ENCODE measurements at regions not wholly inside any gene's neighbourhood (a gene's known extent, or its start where the extent isn't known, plus 50 kb on each side); places are given as distances from the start of the nearest gene placed in this dataset.

DNA sequence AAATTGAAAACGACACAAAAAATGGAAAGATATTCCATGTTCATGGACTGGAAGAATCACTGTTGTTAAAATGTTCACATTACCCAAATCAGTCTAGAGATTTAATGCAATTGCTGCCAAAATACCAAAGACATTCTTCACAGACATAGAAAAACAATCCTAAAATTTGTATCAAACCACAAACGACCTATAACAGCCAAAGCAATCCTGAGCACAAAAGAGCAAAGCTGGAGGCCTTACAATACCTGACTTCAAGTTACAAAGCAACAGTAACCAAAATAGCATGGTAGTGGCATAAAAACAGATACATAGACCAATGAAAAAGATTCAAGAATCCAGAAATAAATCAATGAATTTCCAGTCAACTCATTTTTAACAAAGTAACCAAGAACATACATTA is 1077.3 kb downstream of the KCNT2 start:
- Mint-ChIP-seq H3K36me3 (no peaks in the 10 kb centered on the region), H3K27me3 (no peaks in the 10 kb centered on the region), H3K9me3 (peaks cover 0 to 5% (median 1%) of the 10 kb centered on the region in 3 donors), H3K27ac (no peak overlapping the region), H3K4me1 (no peaks in the 10 kb centered on the region), H3K4me3 (no peak overlapping the region)
- no peak overlapping the region for H3K27ac ChIP-seq (ENCODE audit: low read length)
- ATAC-seq (replicated peaks in 1 of 4), result no peak
- no peak overlapping the region for H3K4me3 ChIP-seq (ENCODE audit: control insufficient read depth in 1 of 2, extremely low read depth in 1 of 2, low read length in 1 of 2)
- no peaks in the 10 kb centered on the region for H3K4me1 ChIP-seq (ENCODE audit: control insufficient read depth in 1 of 2, extremely low read depth in 1 of 2, insufficient read depth in 2 of 2, low read length in 2 of 2)
- DNase-seq, result no peak
- H3K36me3 ChIP-seq (ENCODE audit: control insufficient read depth in 2 of 2, extremely low read depth in 1 of 2, insufficient read depth in 1 of 2, low read length in 1 of 2), result no peaks in the 10 kb centered on the region
- H3K9me3 ChIP-seq, result no peaks in the 10 kb centered on the region
- no peaks in the 10 kb centered on the region for H3K27me3 ChIP-seq (replicated peaks in 1 of 2; ENCODE audit: control insufficient read depth in 2 of 2, extremely low read depth in 1 of 2, insufficient read depth in 2 of 2, low read length in 1 of 2)
- ChIA-PET CTCF (no interaction called here), POLR2A (no interaction called here)
- WGBS (ENCODE audit: insufficient coverage), result 13% methylated on average over 1 of the region's 2 CpGs

DNA sequence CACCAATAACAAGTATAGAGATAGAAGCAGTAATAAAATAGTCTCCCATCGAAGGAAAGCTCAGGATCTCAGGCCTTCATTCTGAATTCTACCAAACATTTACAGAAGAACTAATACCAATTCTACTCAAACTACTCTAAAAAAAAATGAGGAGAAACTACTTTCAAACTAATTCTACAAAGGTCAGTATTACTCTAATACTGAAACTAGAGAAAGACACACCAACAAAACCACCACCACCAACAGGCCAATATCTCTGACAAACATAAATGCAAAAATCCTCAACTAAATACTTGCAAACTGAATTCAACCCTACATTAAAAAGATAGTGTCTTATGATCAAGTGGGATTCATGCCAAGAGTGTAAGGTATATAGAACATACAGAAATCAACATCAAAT is 1078.4 kb downstream of the KCNT2 start:
- H3K36me3 Mint-ChIP-seq, result no peaks in the 10 kb centered on the region
- DNase-seq (no peak), ATAC-seq (replicated peaks in 1 of 4) (no peak)
- H3K4me3 Mint-ChIP-seq, result no peak overlapping the region
- no peaks in the 10 kb centered on the region for H3K4me1 ChIP-seq (ENCODE audit: control insufficient read depth in 1 of 2, extremely low read depth in 1 of 2, insufficient read depth in 2 of 2, low read length in 2 of 2)
- H3K36me3 ChIP-seq (ENCODE audit: control insufficient read depth in 2 of 2, extremely low read depth in 1 of 2, insufficient read depth in 1 of 2, low read length in 1 of 2), result no peaks in the 10 kb centered on the region
- ChIA-PET POLR2A (no interaction called here), CTCF (no interaction called here)
- H3K27ac Mint-ChIP-seq, result no peak overlapping the region
- H3K9me3 Mint-ChIP-seq, result peaks cover 0 to 4% (median 0%) of the 10 kb centered on the region in 3 donors
- H3K27me3 Mint-ChIP-seq, result no peaks in the 10 kb centered on the region
- no CpG with 5 or more reads among the region's 1 CpG for WGBS (ENCODE audit: insufficient coverage)
- H3K27me3 ChIP-seq (replicated peaks in 1 of 2; ENCODE audit: control insufficient read depth in 2 of 2, extremely low read depth in 1 of 2, insufficient read depth in 2 of 2, low read length in 1 of 2), result no peaks in the 10 kb centered on the region
- H3K27ac ChIP-seq (ENCODE audit: low read length), result no peak overlapping the region
- H3K9me3 ChIP-seq, result no peaks in the 10 kb centered on the region
- no peaks in the 10 kb centered on the region for H3K4me1 Mint-ChIP-seq
- H3K4me3 ChIP-seq (ENCODE audit: control insufficient read depth in 1 of 2, extremely low read depth in 1 of 2, low read length in 1 of 2), result no peak overlapping the region

DNA sequence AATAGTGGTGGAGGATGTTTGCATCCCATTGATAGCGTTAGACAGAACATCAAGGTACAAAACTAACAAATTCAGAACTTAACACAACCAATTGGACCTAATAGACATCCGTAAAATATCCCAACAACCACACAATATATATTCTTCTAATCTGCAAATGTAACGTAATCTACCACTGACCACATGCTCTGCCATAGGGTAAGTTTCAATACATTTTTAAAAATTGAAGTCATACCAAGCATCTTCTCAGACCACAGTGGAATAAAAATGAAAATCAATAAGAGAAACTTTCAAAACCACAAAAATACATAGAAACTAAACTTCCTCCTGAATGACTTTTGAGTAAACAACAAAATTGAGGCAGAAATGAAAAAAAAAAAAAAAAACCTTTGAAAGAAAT is 1087.5 kb downstream of the KCNT2 start:
- no peaks in the 10 kb centered on the region for H3K36me3 ChIP-seq (ENCODE audit: control insufficient read depth in 2 of 2, extremely low read depth in 1 of 2, insufficient read depth in 1 of 2, low read length in 1 of 2)
- no peak overlapping the region for H3K4me3 ChIP-seq (ENCODE audit: control insufficient read depth in 1 of 2, extremely low read depth in 1 of 2, low read length in 1 of 2)
- peaks cover 0 to 9% (median 3%) of the 10 kb centered on the region in 3 donors for H3K9me3 Mint-ChIP-seq
- H3K27me3 Mint-ChIP-seq, result no peaks in the 10 kb centered on the region
- ATAC-seq (replicated peaks in 1 of 4) (no peak), DNase-seq (no peak)
- CTCF ChIA-PET, result no interaction called here
- H3K36me3 Mint-ChIP-seq, result no peaks in the 10 kb centered on the region
- POLR2A ChIA-PET, result no interaction called here
- H3K4me1 ChIP-seq (ENCODE audit: control insufficient read depth in 1 of 2, extremely low read depth in 1 of 2, insufficient read depth in 2 of 2, low read length in 2 of 2), result no peaks in the 10 kb centered on the region
- H3K27me3 ChIP-seq (replicated peaks in 1 of 2; ENCODE audit: control insufficient read depth in 2 of 2, extremely low read depth in 1 of 2, insufficient read depth in 2 of 2, low read length in 1 of 2), result no peaks in the 10 kb centered on the region
- no peaks in the 10 kb centered on the region for H3K9me3 ChIP-seq
- H3K4me1 Mint-ChIP-seq, result no peaks in the 10 kb centered on the region
- H3K4me3 Mint-ChIP-seq, result no peak overlapping the region
- 60% methylated on average over 1 of the region's 3 CpGs for WGBS (ENCODE audit: insufficient coverage)
- no peak overlapping the region for H3K27ac Mint-ChIP-seq
- no peak overlapping the region for H3K27ac ChIP-seq (ENCODE audit: low read length)

DNA sequence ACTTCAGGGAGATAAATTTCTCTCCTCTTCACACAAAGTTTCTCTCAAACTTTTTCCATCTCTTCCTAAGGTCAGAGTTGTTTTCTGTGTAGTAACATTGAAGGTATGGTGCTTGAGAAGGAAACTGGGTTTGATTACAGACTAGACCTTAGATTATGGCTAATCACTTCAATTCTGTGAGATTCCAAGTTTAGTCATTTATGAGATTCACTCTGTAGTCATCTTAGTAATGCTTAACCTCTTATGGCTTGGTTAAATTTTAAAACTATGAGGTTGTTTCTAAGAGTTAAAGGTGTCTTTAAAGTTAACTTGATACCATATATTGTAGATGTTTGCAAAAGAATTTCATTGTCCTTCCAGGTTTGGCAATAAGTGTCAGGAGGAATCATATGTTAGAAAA is 1092.2 kb downstream of the KCNT2 start:
- H3K36me3 Mint-ChIP-seq, result no peaks in the 10 kb centered on the region
- no peak overlapping the region for H3K27ac Mint-ChIP-seq
- H3K27me3 Mint-ChIP-seq, result no peaks in the 10 kb centered on the region
- no peaks in the 10 kb centered on the region for H3K36me3 ChIP-seq (ENCODE audit: control insufficient read depth in 2 of 2, extremely low read depth in 1 of 2, insufficient read depth in 1 of 2, low read length in 1 of 2)
- no peak overlapping the region for H3K4me3 Mint-ChIP-seq
- ChIA-PET POLR2A (no interaction called here), CTCF (no interaction called here)
- no peak for ATAC-seq (replicated peaks in 1 of 4)
- H3K9me3 ChIP-seq, result no peaks in the 10 kb centered on the region
- H3K4me3 ChIP-seq (ENCODE audit: control insufficient read depth in 1 of 2, extremely low read depth in 1 of 2, low read length in 1 of 2), result no peak overlapping the region
- no peaks in the 10 kb centered on the region for H3K4me1 Mint-ChIP-seq
- no peaks in the 10 kb centered on the region for H3K27me3 ChIP-seq (replicated peaks in 1 of 2; ENCODE audit: control insufficient read depth in 2 of 2, extremely low read depth in 1 of 2, insufficient read depth in 2 of 2, low read length in 1 of 2)
- no peaks in the 10 kb centered on the region for H3K4me1 ChIP-seq (ENCODE audit: control insufficient read depth in 1 of 2, extremely low read depth in 1 of 2, insufficient read depth in 2 of 2, low read length in 2 of 2)
- no peak for DNase-seq
- peaks cover 0 to 3% (median under 1%) of the 10 kb centered on the region in 3 donors for H3K9me3 Mint-ChIP-seq
- no peak overlapping the region for H3K27ac ChIP-seq (ENCODE audit: low read length)

DNA sequence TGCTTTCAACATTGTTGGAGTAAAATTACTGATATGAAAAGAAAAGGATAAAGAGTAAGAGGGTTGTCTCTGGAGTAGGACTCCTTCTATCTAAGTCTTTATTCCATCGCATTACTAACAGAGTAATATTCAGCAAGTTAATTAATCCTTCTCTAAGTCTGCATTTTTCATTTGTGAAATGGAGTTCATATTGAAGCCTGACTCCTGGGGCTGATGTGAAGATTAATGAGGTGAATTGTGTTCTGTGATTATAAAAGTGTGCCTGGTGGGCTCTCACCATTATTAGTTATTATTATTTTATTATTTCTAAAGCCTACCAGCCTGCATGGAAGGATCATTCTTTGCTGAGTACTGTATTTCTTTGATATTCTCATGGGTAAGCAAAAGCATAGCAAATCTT is 1096.7 kb downstream of the KCNT2 start:
- no peaks in the 10 kb centered on the region for H3K27me3 ChIP-seq (replicated peaks in 1 of 2; ENCODE audit: control insufficient read depth in 2 of 2, extremely low read depth in 1 of 2, insufficient read depth in 2 of 2, low read length in 1 of 2)
- no peaks in the 10 kb centered on the region for H3K36me3 ChIP-seq (ENCODE audit: control insufficient read depth in 2 of 2, extremely low read depth in 1 of 2, insufficient read depth in 1 of 2, low read length in 1 of 2)
- Mint-ChIP-seq H3K9me3 (peaks cover 0 to 5% (median 3%) of the 10 kb centered on the region in 3 donors), H3K27ac (no peak overlapping the region), H3K4me1 (no peaks in the 10 kb centered on the region), H3K27me3 (no peaks in the 10 kb centered on the region), H3K4me3 (no peak overlapping the region), H3K36me3 (no peaks in the 10 kb centered on the region)
- H3K4me1 ChIP-seq (ENCODE audit: control insufficient read depth in 1 of 2, extremely low read depth in 1 of 2, insufficient read depth in 2 of 2, low read length in 2 of 2), result no peaks in the 10 kb centered on the region
- no peaks in the 10 kb centered on the region for H3K9me3 ChIP-seq
- no CpG with 5 or more reads among the region's 1 CpG for WGBS (ENCODE audit: insufficient coverage)
- ChIA-PET POLR2A (no interaction called here), CTCF (no interaction called here)
- H3K27ac ChIP-seq (ENCODE audit: low read length), result no peak overlapping the region
- H3K4me3 ChIP-seq (ENCODE audit: control insufficient read depth in 1 of 2, extremely low read depth in 1 of 2, low read length in 1 of 2), result no peak overlapping the region
- ATAC-seq (replicated peaks in 1 of 4), result no peak
- DNase-seq, result no peak

DNA sequence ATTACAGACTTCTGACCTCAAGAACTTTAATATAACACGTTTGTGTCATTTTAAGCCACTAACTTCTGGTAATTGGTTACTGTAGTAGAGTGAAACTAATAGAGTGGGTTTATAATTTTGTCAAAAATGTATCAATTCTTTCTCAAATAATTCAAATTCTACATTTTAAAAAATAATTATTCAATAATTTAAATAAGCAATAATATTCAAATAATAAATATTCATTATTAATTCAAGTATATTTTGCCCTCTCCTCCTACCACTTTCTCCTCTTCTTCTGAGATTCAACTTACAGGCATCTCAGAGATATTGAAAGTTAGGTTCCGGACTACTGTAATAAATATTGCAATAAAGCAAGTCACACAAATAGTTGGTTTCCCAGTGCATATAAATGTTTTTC is 1107.1 kb downstream of the KCNT2 start:
- H3K27me3 Mint-ChIP-seq, result no peaks in the 10 kb centered on the region
- no peaks in the 10 kb centered on the region for H3K27me3 ChIP-seq (replicated peaks in 1 of 2; ENCODE audit: control insufficient read depth in 2 of 2, extremely low read depth in 1 of 2, insufficient read depth in 2 of 2, low read length in 1 of 2)
- ATAC-seq (replicated peaks in 1 of 4) (no peak), DNase-seq (no peak)
- no peaks in the 10 kb centered on the region for H3K9me3 ChIP-seq
- no peaks in the 10 kb centered on the region for H3K4me1 Mint-ChIP-seq
- CTCF ChIA-PET, result no interaction called here
- H3K4me3 Mint-ChIP-seq, result no peak overlapping the region
- H3K9me3 Mint-ChIP-seq, result peaks cover 0 to 9% (median 0%) of the 10 kb centered on the region in 3 donors
- no peak overlapping the region for H3K27ac ChIP-seq (ENCODE audit: low read length)
- no peaks in the 10 kb centered on the region for H3K4me1 ChIP-seq (ENCODE audit: control insufficient read depth in 1 of 2, extremely low read depth in 1 of 2, insufficient read depth in 2 of 2, low read length in 2 of 2)
- POLR2A ChIA-PET, result no interaction called here
- H3K36me3 Mint-ChIP-seq, result no peaks in the 10 kb centered on the region
- no peak overlapping the region for H3K4me3 ChIP-seq (ENCODE audit: control insufficient read depth in 1 of 2, extremely low read depth in 1 of 2, low read length in 1 of 2)
- H3K27ac Mint-ChIP-seq, result no peak overlapping the region
- H3K36me3 ChIP-seq (ENCODE audit: control insufficient read depth in 2 of 2, extremely low read depth in 1 of 2, insufficient read depth in 1 of 2, low read length in 1 of 2), result no peaks in the 10 kb centered on the region
- WGBS (ENCODE audit: insufficient coverage), result no CpG with 5 or more reads among the region's 2 CpGs

DNA sequence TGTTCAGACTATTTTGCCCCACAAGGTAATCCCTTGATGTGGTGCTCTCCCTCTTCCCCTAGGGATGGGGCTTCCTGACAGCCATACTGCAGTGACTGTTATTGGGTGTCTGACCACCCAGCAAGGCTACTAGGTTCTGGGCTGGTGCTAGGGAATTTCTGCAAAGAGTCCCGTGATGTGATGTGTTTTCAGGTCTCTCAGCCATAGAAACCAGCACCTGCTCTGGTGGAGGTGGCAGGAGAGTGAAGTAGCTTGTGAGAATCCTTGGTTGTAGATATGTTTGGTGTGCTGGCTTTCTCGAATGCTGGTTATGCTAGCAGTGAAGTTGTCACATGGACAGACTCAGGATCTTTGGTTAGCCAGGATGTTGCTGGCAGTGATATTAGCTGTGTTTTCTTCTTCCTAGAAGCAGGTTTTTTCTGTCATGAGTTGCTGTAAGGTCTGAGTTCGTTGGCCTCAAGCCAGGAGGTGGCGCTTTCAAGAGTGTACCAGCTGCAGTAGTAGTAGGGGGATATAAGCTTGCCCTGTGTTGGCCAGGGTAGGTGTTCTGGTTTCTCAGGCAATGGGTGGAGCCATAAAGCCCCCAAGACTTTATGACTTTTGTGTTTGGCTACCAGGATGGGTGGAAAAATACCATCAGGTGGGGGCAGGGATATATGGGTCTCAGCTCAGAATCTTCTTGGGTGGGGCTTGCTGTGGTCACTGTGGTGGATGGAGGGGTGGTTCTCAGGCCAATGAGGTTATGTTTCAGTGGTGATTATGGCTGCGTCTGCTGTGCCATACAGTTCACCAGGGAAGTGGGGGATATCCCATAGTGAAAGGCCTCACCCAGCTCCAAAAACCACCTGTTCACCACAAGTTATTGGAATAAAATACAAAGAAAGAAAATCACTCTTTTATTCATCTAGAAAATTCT is 1112.3 kb downstream of the KCNT2 start:
- 72% methylated on average over 4 of the region's 5 CpGs for WGBS (ENCODE audit: insufficient coverage)
- POLR2A ChIA-PET, result no interaction called here
- H3K36me3 Mint-ChIP-seq, result no peaks in the 10 kb centered on the region

More for the DNA sequence above, 1112.3 kb downstream of the KCNT2 start:
- H3K4me3 Mint-ChIP-seq, result no peak overlapping the region
- Histone ChIP-seq H3K27me3 (replicated peaks in 1 of 2; ENCODE audit: control insufficient read depth in 2 of 2, extremely low read depth in 1 of 2, insufficient read depth in 2 of 2, low read length in 1 of 2) (no peaks in the 10 kb centered on the region), H3K4me3 (ENCODE audit: control insufficient read depth in 1 of 2, extremely low read depth in 1 of 2, low read length in 1 of 2) (no peak overlapping the region), H3K36me3 (ENCODE audit: control insufficient read depth in 2 of 2, extremely low read depth in 1 of 2, insufficient read depth in 1 of 2, low read length in 1 of 2) (no peaks in the 10 kb centered on the region), H3K9me3 (no peaks in the 10 kb centered on the region), H3K4me1 (ENCODE audit: control insufficient read depth in 1 of 2, extremely low read depth in 1 of 2, insufficient read depth in 2 of 2, low read length in 2 of 2) (no peaks in the 10 kb centered on the region), H3K27ac (ENCODE audit: low read length) (no peak overlapping the region)
- no peaks in the 10 kb centered on the region for H3K27me3 Mint-ChIP-seq
- peaks cover 0 to 8% (median 0%) of the 10 kb centered on the region in 3 donors for H3K9me3 Mint-ChIP-seq
- H3K27ac Mint-ChIP-seq, result no peak overlapping the region
- CTCF ChIA-PET, result no interaction called here
- no peaks in the 10 kb centered on the region for H3K4me1 Mint-ChIP-seq
- DNase-seq, result no peak
- no peak for ATAC-seq (replicated peaks in 1 of 4)

All from T-cell (primary cell).